HG03460 (cell line): ENCODE measurements at regions not wholly inside any gene's neighbourhood (a gene's known extent, or its start where the extent isn't known, plus 50 kb on each side); places are given as distances from the start of the nearest gene placed in this dataset.
"Not testable (repeated sequence)": the region's sequence is repeated elsewhere in the genome, so short reads cannot be mapped to it uniquely, and the experiment has no call there.

Experiments
- ATAC-seq: cut with Tn5 transposase; IDR thresholded peaks from one replicate; pipeline ENCODE4 v1.9.1; 2021; ENCODE audit not compliant: unreplicated experiment

GRCh38 chr14:105853907-105854599 lies 327.7 kb downstream of the TMEM121 start:
- ATAC-seq = no peak

- no peak for ATAC-seq
Observed at GRCh38 chr14:105854600-105855245, 328.3 kb downstream of the TMEM121 start.

GRCh38 chr14:105855246-105855892 lies 329.0 kb downstream of the TMEM121 start:
- ATAC-seq = no peak

- ATAC-seq = no peak
Observed at GRCh38 chr14:105855893-105856675, 329.7 kb downstream of the TMEM121 start.

GRCh38 chr14:105856676-105857219 lies 330.4 kb downstream of the TMEM121 start:
- no peak for ATAC-seq

GRCh38 chr14:105857220-105857825 lies 330.9 kb downstream of the TMEM121 start:
- ATAC-seq = no peak

GRCh38 chr14:105857826-105858675 lies 331.7 kb downstream of the TMEM121 start:
- no peak for ATAC-seq

GRCh38 chr14:105858676-105859025 lies 332.3 kb downstream of the TMEM121 start:
- no peak for ATAC-seq

- not testable (repeated sequence) for ATAC-seq
Observed at GRCh38 chr14:105859073-105859716, 332.8 kb downstream of the TMEM121 start.

- no peak for ATAC-seq
Observed at GRCh38 chr14:105859717-105860614, 333.6 kb downstream of the TMEM121 start.

- no peak for ATAC-seq
Observed at GRCh38 chr14:105860615-105861580, 334.5 kb downstream of the TMEM121 start.

- peak; percentile 44 for ATAC-seq
Observed at GRCh38 chr14:105861985-105862465, 335.6 kb downstream of the TMEM121 start.

GRCh38 chr14:105862581-105863239 lies 336.3 kb downstream of the TMEM121 start:
- no peak for ATAC-seq

- no peak for ATAC-seq
Observed at GRCh38 chr14:105863296-105864108, 337.1 kb downstream of the TMEM121 start.

- ATAC-seq = no peak
Observed at GRCh38 chr14:105864116-105864515, 337.7 kb downstream of the TMEM121 start.
